Erythroblast (primary cell): ENCODE measurements at regions not wholly inside any gene's neighbourhood (a gene's known extent, or its start where the extent isn't known, plus 50 kb on each side); places are given as distances from the start of the nearest gene placed in this dataset.

ENCODE experiments used
- GATA1 ChIP-seq: IDR thresholded peaks from 2 replicates; pipeline ENCODE4 v1.6.1; 2011; ENCODE audit warnings: low read depth, mild to moderate bottlenecking, control low read depth, low read length, moderate library complexity
- POLR2A ChIP-seq: IDR thresholded peaks from 2 replicates; pipeline ENCODE4 v1.6.1; 2011; ENCODE audit warnings: mild to moderate bottlenecking, low read length

- no peak for TF ChIP-seq POLR2A
- no peak for TF ChIP-seq GATA1
These were observed 738.4 kb downstream of the USP25 start for GRCh38 chr21:16468184-16468583.
